ENCODE measurements at regions not wholly inside any gene's neighbourhood (a gene's known extent, or its start where the extent isn't known, plus 50 kb on each side); places are given as distances from the start of the nearest gene placed in this dataset.
A peak's percentile ranks its signal among the peaks of the same experiment; 100 is the strongest.

- no peaks in the 10 kb centered on the region for H3K36me3 ChIP-seq (ENCODE audit: insufficient read depth, low read length)
- H3K27ac ChIP-seq (ENCODE audit: low read depth, low read length): no peak overlapping the region
- no peak for TF ChIP-seq CTCF (IDR thresholded peaks at IDR 0.05; ENCODE audit: extremely low read depth, low read depth, low read length)
- no peak overlapping the region for H3K4me3 ChIP-seq (ENCODE audit: insufficient read depth, low read length)
- DNase-seq (ENCODE audit: insufficient read length, low spot score, missing footprints): peak; percentile 27
- H3K79me2 ChIP-seq (ENCODE audit: insufficient read depth, low read length): no peaks in the 10 kb centered on the region
- peaks cover 4% of the 10 kb centered on the region for H3K27me3 ChIP-seq (ENCODE audit: insufficient read depth, low read length)
- no peaks in the 10 kb centered on the region for H4K20me1 ChIP-seq (ENCODE audit: insufficient read depth, low read length)
- no peak overlapping the region for H2AFZ ChIP-seq (ENCODE audit: low read length)
- peaks cover 10% of the 10 kb centered on the region for H3K4me1 ChIP-seq (ENCODE audit: insufficient read depth, low read length)
- H3K9me3 ChIP-seq (ENCODE audit: low read depth, low read length): no peaks in the 10 kb centered on the region
- H3K4me2 ChIP-seq (ENCODE audit: insufficient read depth, low read length): no peak overlapping the region
These were observed 115.7 kb downstream of the ACKR3 start for GRCh38 chr2:236685361-236685760.

GRCh38 chr2:236685979-236686520 lies 116.4 kb downstream of the ACKR3 start:
- no peaks in the 10 kb centered on the region for H3K36me3 ChIP-seq (ENCODE audit: insufficient read depth, low read length)
- H3K4me1 ChIP-seq (ENCODE audit: insufficient read depth, low read length): peaks cover 13% of the 10 kb centered on the region
- no peaks in the 10 kb centered on the region for H3K79me2 ChIP-seq (ENCODE audit: insufficient read depth, low read length)
- H3K27ac ChIP-seq (ENCODE audit: low read depth, low read length): no peak overlapping the region
- peak; percentile 35 for DNase-seq (ENCODE audit: insufficient read length, low spot score, missing footprints)
- peaks cover 4% of the 10 kb centered on the region for H3K27me3 ChIP-seq (ENCODE audit: insufficient read depth, low read length)
- H3K9me3 ChIP-seq (ENCODE audit: low read depth, low read length): no peaks in the 10 kb centered on the region
- H3K4me2 ChIP-seq (ENCODE audit: insufficient read depth, low read length): no peak overlapping the region
- no peak overlapping the region for H2AFZ ChIP-seq (ENCODE audit: low read length)
- no peak for TF ChIP-seq CTCF (IDR thresholded peaks at IDR 0.05; ENCODE audit: extremely low read depth, low read depth, low read length)
- H4K20me1 ChIP-seq (ENCODE audit: insufficient read depth, low read length): no peaks in the 10 kb centered on the region
- H3K4me3 ChIP-seq (ENCODE audit: insufficient read depth, low read length): no peak overlapping the region

GRCh38 chr2:236686561-236686960 lies 116.9 kb downstream of the ACKR3 start:
- Histone ChIP-seq H3K79me2 (ENCODE audit: insufficient read depth, low read length) (no peaks in the 10 kb centered on the region), H4K20me1 (ENCODE audit: insufficient read depth, low read length) (no peaks in the 10 kb centered on the region), H3K36me3 (ENCODE audit: insufficient read depth, low read length) (no peaks in the 10 kb centered on the region), H3K27me3 (ENCODE audit: insufficient read depth, low read length) (peaks cover 4% of the 10 kb centered on the region), H3K9me3 (ENCODE audit: low read depth, low read length) (no peaks in the 10 kb centered on the region), H3K27ac (ENCODE audit: low read depth, low read length) (no peak overlapping the region), H3K4me2 (ENCODE audit: insufficient read depth, low read length) (no peak overlapping the region), H3K4me3 (ENCODE audit: insufficient read depth, low read length) (no peak overlapping the region), H2AFZ (ENCODE audit: low read length) (no peak overlapping the region), H3K4me1 (ENCODE audit: insufficient read depth, low read length) (peaks cover 17% of the 10 kb centered on the region)
- peak; percentile 39 for DNase-seq (ENCODE audit: insufficient read length, low spot score, missing footprints)
- no peak for TF ChIP-seq CTCF (IDR thresholded peaks at IDR 0.05; ENCODE audit: extremely low read depth, low read depth, low read length)

- Histone ChIP-seq H3K4me3 (ENCODE audit: insufficient read depth, low read length) (no peak overlapping the region), H3K36me3 (ENCODE audit: insufficient read depth, low read length) (no peaks in the 10 kb centered on the region), H3K27ac (ENCODE audit: low read depth, low read length) (no peak overlapping the region), H4K20me1 (ENCODE audit: insufficient read depth, low read length) (no peaks in the 10 kb centered on the region), H2AFZ (ENCODE audit: low read length) (no peak overlapping the region), H3K27me3 (ENCODE audit: insufficient read depth, low read length) (peaks cover 4% of the 10 kb centered on the region), H3K4me1 (ENCODE audit: insufficient read depth, low read length) (peaks cover 24% of the 10 kb centered on the region), H3K9me3 (ENCODE audit: low read depth, low read length) (no peaks in the 10 kb centered on the region), H3K79me2 (ENCODE audit: insufficient read depth, low read length) (no peaks in the 10 kb centered on the region), H3K4me2 (ENCODE audit: insufficient read depth, low read length) (no peak overlapping the region)
- no peak for TF ChIP-seq CTCF (IDR thresholded peaks at IDR 0.05; ENCODE audit: extremely low read depth, low read depth, low read length)
- DNase-seq (ENCODE audit: insufficient read length, low spot score, missing footprints): peak; percentile 18
These were observed 117.8 kb downstream of the ACKR3 start for GRCh38 chr2:236687296-236687965.
